ENCODE measurements at regions not wholly inside any gene's neighbourhood (a gene's known extent, or its start where the extent isn't known, plus 50 kb on each side); places are given as distances from the start of the nearest gene placed in this dataset.

DNA sequence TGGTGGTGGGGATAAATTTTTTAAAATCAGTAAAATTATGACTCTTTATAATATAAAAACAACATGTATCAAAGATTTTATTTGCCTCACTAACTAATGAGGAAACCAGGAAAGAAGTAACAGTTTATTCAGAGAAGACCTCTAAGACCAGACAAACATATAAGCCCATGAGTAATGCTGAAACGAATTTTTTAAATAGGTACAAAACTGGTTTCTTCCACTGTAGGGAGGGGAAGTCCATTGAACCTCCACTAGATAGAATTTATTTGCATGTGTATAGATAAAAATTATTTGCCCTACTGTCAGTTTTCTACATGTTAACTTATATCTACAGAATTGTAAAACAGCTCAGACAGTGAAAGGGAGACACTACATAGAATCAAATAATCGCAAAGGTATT is 86.8 kb downstream of the ZC3H11B start:
- no peak for DNase-seq (ENCODE audit: low spot score in 2 of 2)

DNA sequence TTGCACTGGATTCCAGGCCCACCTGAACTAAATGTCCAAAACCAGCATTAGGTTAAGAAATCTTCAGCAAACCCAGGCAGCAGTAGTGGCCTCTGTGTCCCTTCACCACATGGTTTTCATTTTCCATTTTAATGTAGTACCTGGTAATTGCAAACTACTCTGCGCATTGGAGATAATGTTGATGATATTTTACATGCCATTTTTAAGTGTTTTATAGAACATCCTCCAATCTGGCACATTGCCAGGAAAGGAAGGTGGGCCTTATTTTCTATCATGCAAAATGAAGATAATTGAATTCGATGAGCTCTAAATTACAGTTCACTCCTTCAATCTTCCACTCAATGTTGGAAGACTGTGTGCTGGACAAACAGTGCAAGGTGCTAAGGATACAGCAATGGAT is 89.5 kb downstream of the ZC3H11B start:
- FAIRE-seq, result no peak

More for the DNA sequence above, 86.8 kb downstream of the ZC3H11B start:
- FAIRE-seq, result no peak

DNA sequence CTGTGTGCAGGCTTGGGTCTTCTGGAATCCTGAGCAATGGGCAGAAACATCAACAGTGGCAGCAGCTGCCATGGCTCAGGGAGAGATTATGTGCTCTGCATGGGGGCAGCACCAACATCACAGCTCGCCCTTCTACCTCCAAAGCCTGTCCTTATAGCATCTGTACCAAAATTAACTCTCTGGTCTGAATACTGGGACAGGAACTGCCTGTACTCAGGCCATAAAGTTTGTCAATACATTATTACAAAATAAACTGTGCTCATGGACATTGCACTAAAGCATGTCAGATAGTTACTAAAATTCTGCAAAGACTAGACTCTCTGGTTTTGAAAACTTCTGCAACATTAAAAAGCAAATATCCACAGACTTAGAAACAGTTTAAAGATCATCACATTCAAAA is 91.6 kb downstream of the ZC3H11B start:
- FAIRE-seq (no peak), DNase-seq (ENCODE audit: low spot score in 2 of 2) (no peak)

More for the DNA sequence above, 89.5 kb downstream of the ZC3H11B start:
- no peak for DNase-seq (ENCODE audit: low spot score in 2 of 2)

DNA sequence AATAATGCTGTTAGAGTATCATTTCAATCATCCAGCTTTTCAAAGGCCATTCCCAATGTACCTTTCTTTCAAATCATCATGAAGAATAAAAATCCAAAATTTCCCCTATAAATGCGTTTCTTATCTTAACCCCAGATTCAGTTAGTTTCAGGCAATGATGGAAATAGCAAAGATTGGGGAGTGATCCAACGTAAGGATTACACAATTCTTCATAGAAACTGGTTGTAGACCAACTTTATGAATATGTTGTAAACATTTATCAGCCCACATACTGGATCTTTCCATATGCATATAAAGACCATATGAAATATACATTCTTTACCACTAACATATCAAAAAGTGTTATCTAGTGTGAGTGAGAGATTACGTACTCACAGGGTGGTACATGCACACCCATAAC is 92.7 kb downstream of the ZC3H11B start:
- FAIRE-seq, result no peak
- DNase-seq (ENCODE audit: low spot score in 2 of 2), result no peak

DNA sequence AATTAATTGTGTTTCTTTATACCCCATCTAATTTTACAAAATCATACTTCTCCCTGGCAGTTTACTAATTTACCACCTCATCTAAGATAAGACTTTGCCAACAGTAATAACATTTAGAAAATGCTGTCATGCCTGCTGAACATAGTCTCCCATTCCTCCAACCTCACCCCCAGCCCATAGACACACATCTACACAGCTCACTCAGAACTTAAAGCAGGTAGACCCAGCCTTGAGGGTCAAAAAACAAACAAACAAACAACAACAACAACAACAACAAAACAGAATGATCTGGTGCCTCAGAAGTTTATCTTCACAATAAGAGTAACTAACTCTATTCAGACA is 94.0 kb downstream of the ZC3H11B start:
- DNase-seq (ENCODE audit: low spot score in 2 of 2) (no peak), FAIRE-seq (no peak)

DNA sequence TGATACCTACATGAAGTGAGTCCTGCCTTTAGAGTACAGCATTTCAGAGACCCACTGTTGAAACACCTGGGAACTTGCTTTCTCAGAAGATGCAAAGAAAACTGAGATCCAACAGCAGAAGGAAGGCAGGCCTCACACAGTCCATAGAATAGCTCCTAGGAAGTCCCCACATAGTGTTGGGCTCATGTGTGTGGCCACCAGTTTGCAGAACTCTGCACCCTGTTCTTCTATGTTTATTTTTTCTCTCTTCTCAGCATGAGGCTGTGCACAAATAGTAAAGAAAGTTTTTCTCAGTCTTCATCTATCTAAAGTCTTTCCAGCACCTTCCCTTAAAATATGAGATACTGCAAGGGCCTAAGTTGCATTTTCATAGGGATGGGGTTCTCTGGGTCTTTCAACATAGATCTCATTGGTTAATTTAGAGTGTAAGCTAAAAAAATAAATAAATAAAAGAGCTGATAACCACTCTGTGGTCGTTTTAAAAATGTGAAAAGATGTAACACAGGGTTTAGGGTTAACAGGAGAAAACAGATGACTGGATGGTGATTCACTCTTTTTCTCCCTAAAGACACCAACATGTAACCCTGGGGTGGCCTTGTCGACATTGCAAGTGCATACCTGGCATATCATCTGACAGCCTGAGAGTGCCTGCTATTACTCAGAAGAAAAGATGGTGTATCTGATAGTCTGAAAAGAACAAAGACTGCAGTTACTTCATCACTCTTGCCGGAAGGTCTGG is 94.6 kb downstream of the ZC3H11B start:
- FAIRE-seq (no peak), DNase-seq (ENCODE audit: low spot score in 2 of 2) (no peak)

DNA sequence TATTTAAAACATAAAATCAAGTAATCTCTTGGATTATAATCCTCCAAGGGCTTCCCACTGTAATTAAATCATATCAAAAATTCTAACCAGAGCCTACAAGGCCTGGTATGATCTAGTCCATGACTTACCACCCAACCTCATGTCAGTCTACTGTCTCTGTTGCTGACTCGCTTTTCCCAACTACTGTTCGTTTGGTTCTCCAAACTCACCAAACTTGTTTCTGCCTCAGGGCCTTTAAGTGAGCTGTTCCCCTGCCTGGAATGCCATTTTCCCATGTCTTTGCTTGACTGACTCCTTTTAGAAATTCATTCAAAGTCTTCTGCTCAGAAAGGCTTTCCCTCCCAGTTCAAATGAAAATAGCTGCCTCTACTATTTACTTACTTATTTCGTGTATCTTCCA is 95.9 kb downstream of the ZC3H11B start:
- FAIRE-seq, result no peak
- no peak for DNase-seq (ENCODE audit: low spot score in 2 of 2)

DNA sequence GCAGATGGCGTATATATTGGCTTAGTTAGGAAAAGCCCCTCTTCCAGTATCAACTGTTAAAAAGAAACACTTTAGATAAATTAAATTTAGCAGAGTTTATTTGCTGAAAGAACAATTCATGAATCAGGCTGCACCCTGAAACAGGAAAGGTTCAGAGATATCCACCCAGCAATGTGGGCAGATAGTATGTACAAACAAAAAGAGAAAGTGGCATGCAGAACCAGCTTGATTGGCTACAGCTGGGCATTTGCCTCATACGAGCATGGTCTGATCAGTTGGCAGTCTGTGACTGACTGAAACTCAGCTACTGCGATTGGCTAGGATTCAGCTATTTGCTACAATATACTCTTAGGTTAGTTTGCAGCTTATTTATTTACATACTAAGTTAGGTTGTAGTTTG is 98.2 kb downstream of the ZC3H11B start:
- no peak for FAIRE-seq
- DNase-seq (ENCODE audit: low spot score in 2 of 2), result no peak

DNA sequence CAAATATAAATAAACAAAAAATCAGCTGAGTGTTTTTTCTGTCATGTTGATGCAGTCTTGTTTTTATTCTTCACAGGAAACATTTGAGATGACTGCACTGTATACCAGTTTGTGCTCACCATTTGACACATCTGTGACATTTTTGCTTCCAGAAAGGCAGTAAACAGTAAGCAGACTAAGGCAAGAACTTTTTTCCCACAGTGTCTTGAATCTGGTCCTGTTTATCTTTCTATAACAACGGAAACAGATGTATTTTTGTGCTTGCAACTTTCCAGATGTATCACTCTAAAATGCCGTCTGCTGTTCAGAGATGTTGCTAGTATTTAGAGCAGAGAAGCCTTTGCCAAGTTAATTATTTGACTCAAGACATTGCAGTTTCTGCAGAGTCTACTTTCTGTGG is 105.5 kb downstream of the ZC3H11B start:
- FAIRE-seq, result no peak
- no peak for DNase-seq (ENCODE audit: low spot score in 2 of 2)

DNA sequence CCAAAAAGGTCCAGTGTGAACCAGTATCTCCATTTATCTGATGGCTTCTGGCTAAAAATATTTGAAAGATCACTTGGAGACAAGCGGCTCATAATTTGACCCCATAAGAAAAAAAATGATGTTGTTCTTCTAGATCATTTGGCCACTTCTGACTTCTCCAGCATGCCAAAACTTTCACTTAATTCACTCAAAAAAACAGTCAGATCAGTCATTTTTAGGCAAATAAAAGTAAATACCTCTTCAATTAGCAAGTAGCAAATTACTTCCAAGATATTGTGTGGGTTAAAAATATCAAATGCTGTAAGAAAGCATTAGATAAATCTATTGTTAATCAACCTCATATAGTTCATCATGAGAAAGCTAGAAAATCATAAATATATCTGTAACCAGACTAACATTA is 106.0 kb downstream of the ZC3H11B start:
- FAIRE-seq, result no peak
- no peak for DNase-seq (ENCODE audit: low spot score in 2 of 2)

DNA sequence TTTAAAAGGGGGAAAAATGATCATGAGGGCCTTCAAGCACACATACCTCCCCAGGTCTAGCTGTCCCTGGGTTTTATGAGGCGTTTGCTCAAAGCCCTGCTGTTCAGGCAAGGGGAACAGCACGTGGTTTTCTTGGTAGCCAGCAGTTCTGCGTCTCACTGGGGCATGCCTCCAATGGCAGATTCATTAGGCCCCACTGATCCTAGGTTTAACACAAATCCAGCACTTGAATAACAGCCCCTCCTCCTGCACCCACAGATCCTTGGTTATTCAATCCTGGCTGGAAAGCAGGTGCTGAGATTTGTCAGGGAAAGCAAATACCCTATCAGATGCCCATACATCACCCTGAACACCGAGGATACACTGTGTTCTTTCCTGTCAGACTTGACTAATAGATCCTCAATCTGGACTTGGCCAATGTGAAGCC is 106.4 kb downstream of the ZC3H11B start:
- DNase-seq (ENCODE audit: low spot score in 2 of 2), result no peak
- no peak for FAIRE-seq

DNA sequence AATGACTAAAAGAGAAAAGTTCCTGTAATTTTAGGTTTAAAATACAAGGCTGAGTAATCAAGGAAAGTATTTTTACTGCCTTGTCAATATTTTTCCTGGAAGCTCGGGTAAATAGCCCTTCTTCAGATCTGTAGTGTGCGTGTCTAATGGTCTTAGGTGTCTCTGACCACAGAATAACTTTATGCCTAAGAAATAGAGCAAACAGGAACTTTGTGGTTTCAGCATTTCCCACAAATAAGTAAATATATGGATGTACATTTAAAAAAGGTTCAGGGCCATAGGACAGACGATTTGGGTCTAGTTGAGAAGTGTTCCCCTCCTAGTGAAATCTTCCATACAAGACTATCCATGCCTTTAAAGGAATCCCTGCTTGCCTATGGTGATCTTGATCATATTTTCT is 107.0 kb downstream of the ZC3H11B start:
- FAIRE-seq (no peak), DNase-seq (ENCODE audit: low spot score in 2 of 2) (no peak)

DNA sequence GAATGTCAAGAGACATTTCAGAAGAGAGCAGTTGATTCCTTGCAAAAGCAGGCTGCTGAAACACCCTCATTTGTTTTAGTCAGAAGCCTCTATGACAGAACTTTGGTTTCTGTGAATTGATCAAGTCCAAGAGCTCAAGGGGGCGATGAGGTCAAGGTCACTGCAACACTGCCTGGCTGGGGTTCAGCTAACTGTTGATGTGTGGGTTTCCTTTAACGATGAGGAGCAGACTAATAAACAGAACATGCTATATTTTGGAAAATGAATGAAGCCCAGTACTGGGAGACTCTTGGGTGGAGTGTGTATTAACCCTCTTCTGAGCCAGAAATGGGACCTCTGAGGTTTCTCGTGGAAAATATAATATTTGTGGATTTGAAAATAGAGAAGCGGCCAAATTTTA is 109.3 kb downstream of the ZC3H11B start:
- FAIRE-seq (no peak), DNase-seq (ENCODE audit: low spot score in 2 of 2) (no peak)

DNA sequence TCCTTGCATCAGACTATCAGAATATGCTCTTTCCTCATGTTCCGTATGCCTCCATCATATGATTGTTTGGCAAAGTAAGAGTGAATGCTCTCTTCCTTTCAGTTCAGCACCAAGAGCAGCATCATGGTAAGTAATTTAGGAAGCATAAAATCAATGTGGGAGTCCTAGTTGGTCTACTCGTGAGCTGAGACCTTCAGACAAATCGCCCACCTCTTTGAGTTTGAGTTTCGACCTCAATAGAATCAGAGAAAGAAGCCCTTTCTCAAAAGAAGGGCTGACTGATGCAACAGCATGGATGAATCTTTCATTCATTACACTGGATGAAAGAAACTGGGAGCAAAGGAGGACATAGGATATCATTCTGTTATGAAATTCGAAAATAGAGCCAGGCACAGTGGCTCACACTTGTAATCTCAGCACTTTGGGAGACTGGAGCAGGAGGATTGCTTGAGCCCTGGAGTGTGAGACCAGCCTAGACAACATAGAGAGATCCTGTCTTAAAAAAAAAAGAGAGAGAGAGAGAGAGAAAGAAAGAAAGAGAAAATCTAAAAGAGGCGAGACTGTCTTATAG is 112.5 kb downstream of the ZC3H11B start:
- no peak for FAIRE-seq
- DNase-seq (ENCODE audit: low spot score in 2 of 2), result no peak

DNA sequence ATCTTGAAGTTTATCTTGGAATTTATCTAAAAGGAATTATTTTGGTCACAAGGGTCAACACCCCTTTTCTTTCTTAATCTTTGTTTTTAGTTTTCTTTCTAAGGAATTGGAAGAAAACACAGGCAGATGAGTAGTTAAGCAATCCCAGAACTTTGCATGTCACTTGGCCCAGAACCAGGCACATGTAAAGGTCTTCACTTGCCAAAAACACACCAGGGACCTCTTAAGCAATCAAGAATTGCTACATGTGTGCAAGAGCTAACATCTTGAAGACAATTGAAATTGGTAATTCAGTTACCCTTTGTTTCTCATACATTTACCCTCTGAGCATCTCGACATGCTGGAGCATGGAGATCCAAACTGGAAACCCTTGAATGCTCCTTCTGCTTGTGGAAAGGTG is 114.2 kb downstream of the ZC3H11B start:
- FAIRE-seq (no peak), DNase-seq (ENCODE audit: low spot score in 2 of 2) (no peak)

DNA sequence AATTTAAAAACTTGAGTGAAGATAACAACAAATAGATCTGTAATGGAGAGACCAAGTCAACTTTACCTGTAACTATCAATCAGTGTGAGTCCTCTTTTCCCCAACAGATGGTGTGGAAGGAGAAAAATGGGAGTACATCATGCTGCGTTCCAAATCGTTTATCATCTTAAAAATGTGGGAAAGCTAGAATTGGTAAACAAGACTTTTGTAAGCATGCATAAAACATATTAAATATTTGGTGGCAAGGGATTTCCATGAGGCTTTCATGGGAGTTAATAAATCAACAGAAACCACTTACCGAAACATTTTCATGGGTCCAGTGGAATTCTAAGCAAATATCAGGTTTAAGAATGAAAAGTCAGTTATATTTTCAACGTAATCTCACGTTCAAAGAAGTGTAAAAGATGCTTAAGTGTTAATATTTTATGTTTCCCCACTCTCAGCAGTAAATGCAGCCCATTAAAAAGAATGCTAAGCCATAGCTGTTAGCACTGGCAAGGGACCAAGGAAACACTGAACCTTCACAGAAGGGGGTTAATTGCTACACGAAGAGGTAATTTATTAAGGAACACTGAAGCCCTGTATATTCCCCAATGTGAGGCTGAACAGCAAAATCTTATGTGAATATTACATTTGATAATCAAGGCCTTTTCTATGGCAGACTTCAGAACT is 117.0 kb downstream of the ZC3H11B start:
- DNase-seq (ENCODE audit: low spot score in 2 of 2), result no peak

DNA sequence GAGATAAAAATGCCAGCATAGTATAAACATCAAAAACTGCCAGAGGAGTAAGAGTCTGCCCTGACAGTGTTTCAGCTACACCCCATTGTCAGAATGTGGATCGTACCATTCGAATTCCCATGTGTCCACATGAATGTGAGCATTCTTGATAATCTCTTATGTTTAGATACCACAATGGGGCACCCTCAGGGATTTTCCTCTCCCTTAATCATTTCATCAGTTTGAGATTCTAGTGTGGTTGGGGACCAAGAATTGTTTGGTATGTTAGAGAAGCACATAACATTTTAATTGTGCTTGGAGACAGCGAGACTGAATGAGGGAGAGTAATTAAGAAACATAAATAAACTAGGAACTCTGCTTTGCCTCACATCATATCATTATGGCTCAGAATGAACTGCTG is 120.2 kb downstream of the ZC3H11B start:
- DNase-seq (ENCODE audit: low spot score in 2 of 2) (no peak), FAIRE-seq (no peak)

More for the DNA sequence above, 117.0 kb downstream of the ZC3H11B start:
- no peak for FAIRE-seq

DNA sequence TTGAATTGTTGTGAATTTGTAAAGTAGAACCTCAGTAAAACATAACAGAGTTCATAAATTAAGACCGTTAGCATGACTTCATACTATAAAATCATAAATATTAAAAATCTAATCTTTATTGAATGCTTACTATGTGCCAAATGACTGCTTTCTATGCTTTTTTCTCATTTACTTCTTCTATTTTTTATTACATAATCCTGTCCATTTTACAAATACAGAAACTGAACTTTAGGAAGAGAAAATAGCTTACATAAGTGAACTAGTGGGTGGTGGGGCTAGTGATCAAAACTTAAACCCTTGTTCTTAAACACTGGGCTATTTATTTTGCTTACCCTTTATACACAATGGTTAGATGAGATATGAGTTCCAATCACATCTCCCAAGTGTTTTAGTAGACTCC is 122.3 kb downstream of the ZC3H11B start:
- DNase-seq (ENCODE audit: low spot score in 2 of 2) (no peak), FAIRE-seq (no peak)

DNA sequence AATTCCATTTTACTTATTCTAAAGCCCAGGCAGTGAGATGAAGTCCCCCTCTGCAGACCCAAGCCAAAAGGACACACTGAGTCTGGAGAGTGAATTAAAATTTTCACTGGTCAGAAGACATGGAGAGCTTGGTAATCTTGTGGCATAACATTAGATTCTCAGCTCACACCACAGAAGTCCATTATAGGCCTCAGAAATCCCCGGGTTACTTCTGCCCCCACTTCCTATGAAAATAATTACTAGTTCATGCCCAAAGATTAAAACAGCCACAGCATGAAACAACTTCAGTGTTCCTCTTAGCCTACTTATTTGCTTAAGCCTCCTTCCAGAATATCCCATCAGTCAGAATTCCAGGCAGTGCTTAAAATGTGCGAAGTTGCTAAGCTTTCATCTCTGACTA is 123.3 kb downstream of the ZC3H11B start:
- FAIRE-seq (no peak), DNase-seq (ENCODE audit: low spot score in 2 of 2) (no peak)

DNA sequence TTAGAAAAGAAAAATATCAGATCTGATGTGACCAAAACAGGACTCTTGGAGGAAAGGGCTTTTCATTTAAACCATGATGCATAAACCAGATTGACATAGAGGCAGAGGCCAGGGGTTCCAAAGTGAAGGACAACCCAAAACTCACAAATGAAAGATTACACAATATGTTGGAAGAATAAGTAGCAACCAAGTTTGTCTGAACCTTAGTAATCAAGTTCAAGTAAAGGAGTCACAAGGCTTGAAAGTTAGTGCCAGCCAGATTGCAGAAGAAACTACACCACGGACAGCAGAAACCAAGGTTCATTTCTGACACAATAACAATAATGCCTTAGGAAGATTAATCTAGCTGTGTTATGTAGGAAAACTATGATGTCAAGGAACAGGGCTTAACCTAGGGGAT is 124.6 kb downstream of the ZC3H11B start:
- FAIRE-seq (no peak), DNase-seq (ENCODE audit: low spot score in 2 of 2) (no peak)

DNA sequence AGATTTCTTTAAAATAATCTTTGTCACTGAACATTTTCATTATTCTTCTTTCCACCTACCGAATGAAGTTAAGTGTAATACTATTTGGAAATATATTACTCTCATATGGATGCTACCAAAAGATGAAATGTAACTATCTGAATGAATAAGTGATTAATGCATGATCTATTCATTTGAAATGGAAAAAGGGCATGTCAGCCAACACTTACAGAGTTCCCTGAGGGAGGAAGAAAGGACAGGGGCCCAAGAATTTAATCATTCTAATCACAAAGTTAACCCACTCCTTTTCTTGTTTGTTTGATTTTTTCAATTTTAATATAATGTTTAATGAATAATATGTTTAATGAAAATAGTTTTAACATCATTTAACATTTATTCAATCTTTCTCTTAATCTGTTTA is 129.4 kb downstream of the ZC3H11B start:
- FAIRE-seq (no peak), DNase-seq (ENCODE audit: low spot score in 2 of 2) (no peak)

DNA sequence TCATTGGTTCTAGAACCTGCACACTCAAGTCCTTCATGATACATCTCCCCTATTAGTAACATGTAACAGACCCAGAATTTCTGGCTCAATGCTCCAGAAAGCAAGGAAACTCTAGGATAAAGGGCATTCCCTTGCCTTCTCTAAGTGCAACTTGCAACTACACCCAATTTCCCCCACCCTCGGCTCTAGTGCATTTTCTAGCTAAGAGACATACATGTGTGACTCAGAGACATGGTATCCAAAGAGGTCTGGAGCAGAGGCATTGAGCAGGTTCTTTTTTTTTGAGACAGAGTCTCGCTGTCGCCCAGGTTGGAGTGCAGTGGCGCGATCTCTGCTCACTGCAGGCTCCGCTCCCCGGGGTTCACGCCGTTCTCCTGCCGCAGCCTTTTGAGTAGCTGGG is 132.9 kb downstream of the ZC3H11B start:
- DNase-seq (ENCODE audit: low spot score in 2 of 2) (no peak), FAIRE-seq (no peak)

All from frontal cortex (tissue), 3 donors.